ENCODE measurements at regions not wholly inside any gene's neighbourhood (a gene's known extent, or its start where the extent isn't known, plus 50 kb on each side); places are given as distances from the start of the nearest gene placed in this dataset.

GRCh38 chr2:150042500-150043171, 444.8 kb downstream of the RND3 start:
- DNase-seq: no peak

- DNase-seq: no peak
Observed at GRCh38 chr2:150041722-150042425, 445.6 kb downstream of the RND3 start.

- no peak for DNase-seq
Observed at GRCh38 chr2:150036622-150037021, 449.0 kb upstream of the MMADHC start.

GRCh38 chr2:150034665-150035064, 447.1 kb upstream of the MMADHC start:
- DNase-seq: no peak

GRCh38 chr2:150030436-150031190, 443.0 kb upstream of the MMADHC start:
- DNase-seq: no peak

- no peak for DNase-seq
Observed at GRCh38 chr2:150028322-150028721, 440.7 kb upstream of the MMADHC start.

GRCh38 chr2:150027164-150027563, 439.6 kb upstream of the MMADHC start:
- DNase-seq: no peak

GRCh38 chr2:150023663-150024062, 436.1 kb upstream of the MMADHC start:
- DNase-seq: no peak

- DNase-seq: no peak
Observed at GRCh38 chr2:150023044-150023443, 435.5 kb upstream of the MMADHC start.

- no peak for DNase-seq
Observed at GRCh38 chr2:150020937-150021673, 433.5 kb upstream of the MMADHC start.

- no peak for DNase-seq
Observed at GRCh38 chr2:150020221-150020620, 432.6 kb upstream of the MMADHC start.

- DNase-seq: no peak
Observed at GRCh38 chr2:150019063-150019462, 431.5 kb upstream of the MMADHC start.

GRCh38 chr2:150012986-150013385, 425.4 kb upstream of the MMADHC start:
- no peak for DNase-seq

- DNase-seq: no peak
Observed at GRCh38 chr2:150011161-150011730, 423.7 kb upstream of the MMADHC start.

GRCh38 chr2:150008901-150009300, 421.3 kb upstream of the MMADHC start:
- DNase-seq: no peak

GRCh38 chr2:150007815-150008430, 420.3 kb upstream of the MMADHC start:
- no peak for DNase-seq

GRCh38 chr2:150006591-150006990, 419.0 kb upstream of the MMADHC start:
- no peak for DNase-seq

GRCh38 chr2:150003544-150003943, 416.0 kb upstream of the MMADHC start:
- DNase-seq: no peak

- no peak for DNase-seq
Observed at GRCh38 chr2:150001788-150002187, 414.2 kb upstream of the MMADHC start.

- DNase-seq: no peak
Observed at GRCh38 chr2:149996901-149997300, 409.3 kb upstream of the MMADHC start.

- DNase-seq: no peak
Observed at GRCh38 chr2:149994057-149994728, 406.6 kb upstream of the MMADHC start.

- DNase-seq: no peak
Observed at GRCh38 chr2:149993316-149993715, 405.7 kb upstream of the MMADHC start.

Data from MV-4-11 (cell line).